NCI-H146 treated with DMSO at 0.1 percent for 48 hours (cell line): ENCODE measurements at regions not wholly inside any gene's neighbourhood (a gene's known extent, or its start where the extent isn't known, plus 50 kb on each side); places are given as distances from the start of the nearest gene placed in this dataset.
A peak's percentile ranks its signal among the peaks of the same experiment; 100 is the strongest.
"Not testable (repeated sequence)": the region's sequence is repeated elsewhere in the genome, so short reads cannot be mapped to it uniquely, and the experiment has no call there.

Experiments
- DNase-seq: peaks from one replicate; lab custom pipeline; 2025; ENCODE audit not compliant: unreplicated experiment; lab: John Stamatoyannopoulos, UW

GRCh38 chr7:125065546-125065945 lies 135.9 kb upstream of the POT1 start:
- no peak for DNase-seq

GRCh38 chr7:125065001-125065400 lies 135.4 kb upstream of the POT1 start:
- no peak for DNase-seq

- DNase-seq: no peak
These were observed 132.3 kb upstream of the POT1 start for GRCh38 chr7:125061776-125062397.

GRCh38 chr7:125061083-125061745 lies 131.6 kb upstream of the POT1 start:
- not testable (repeated sequence) for DNase-seq

- DNase-seq: peak; percentile 22
These were observed 130.3 kb upstream of the POT1 start for GRCh38 chr7:125059861-125060456.

GRCh38 chr7:125057963-125058362 lies 128.3 kb upstream of the POT1 start:
- DNase-seq: no peak

- no peak for DNase-seq
These were observed 125.8 kb upstream of the POT1 start for GRCh38 chr7:125055376-125055775.

- no peak for DNase-seq
These were observed 117.1 kb upstream of the POT1 start for GRCh38 chr7:125046767-125047166.

GRCh38 chr7:125033506-125033905 lies 103.9 kb upstream of the POT1 start:
- no peak for DNase-seq

- DNase-seq: no peak
These were observed 103.3 kb upstream of the POT1 start for GRCh38 chr7:125032943-125033342.

GRCh38 chr7:125030756-125031387 lies 101.2 kb upstream of the POT1 start:
- no peak for DNase-seq

GRCh38 chr7:125025620-125026019 lies 96.0 kb upstream of the POT1 start:
- DNase-seq: no peak

- DNase-seq: no peak
These were observed 91.2 kb upstream of the POT1 start for GRCh38 chr7:125020801-125021200.

- DNase-seq: no peak
These were observed 80.9 kb upstream of the POT1 start for GRCh38 chr7:125010540-125010939.

- no peak for DNase-seq
These were observed 67.2 kb upstream of the POT1 start for GRCh38 chr7:124996778-124997177.

GRCh38 chr7:124992851-124993562 lies 63.4 kb upstream of the POT1 start:
- no peak for DNase-seq

- DNase-seq: no peak
These were observed 60.3 kb upstream of the POT1 start for GRCh38 chr7:124989911-124990310.
